Transverse colon (tissue), 4 donors: ENCODE measurements at regions not wholly inside any gene's neighbourhood (a gene's known extent, or its start where the extent isn't known, plus 50 kb on each side); places are given as distances from the start of the nearest gene placed in this dataset.
"Not testable (repeated sequence)": the region's sequence is repeated elsewhere in the genome, so short reads cannot be mapped to it uniquely, and the experiment has no call there.

Experiments
- CTCF ChIP-seq, 5 experiments: fragments of 200-600 bp in 3 of 5; fragments of 450-650 bp in 2 of 5; sonication (generic) in 3 of 5; IDR thresholded peaks; 1 replicate in 2 of 5; 2 replicates in 3 of 5; pipeline ENCODE4 v1.5.1; 2016 to 2017; ENCODE audit warnings: antibody characterized with exemption in 5 of 5, inconsistent platforms in 3 of 5, mild to moderate bottlenecking in 2 of 5, moderate library complexity in 1 of 5
- EP300 ChIP-seq: sonication (generic); formaldehyde crosslinking; IDR thresholded peaks from one replicate; pipeline ENCODE4 v1.6.1; 2017; ENCODE audit warnings: antibody characterized with exemption, low read depth
- POLR2A ChIP-seq: fragments of 450-650 bp; IDR thresholded peaks from one replicate; pipeline ENCODE4 v1.6.1; 2016; ENCODE audit warnings: antibody characterized with exemption, mild to moderate bottlenecking, moderate library complexity
- POLR2AphosphoS5 ChIP-seq, 3 donors: sonication (generic); formaldehyde crosslinking; IDR thresholded peaks; one replicate each; pipeline ENCODE4 v1.6.1; 2016; ENCODE audit warnings: antibody characterized with exemption in 3 of 3

GRCh38 chr20:30312220-30312619 lies 945.2 kb upstream of the DEFB115 start:
- not testable (repeated sequence) for TF ChIP-seq CTCF (IDR thresholded peaks at IDR 0.05); POLR2A; POLR2AphosphoS5 (IDR thresholded peaks at IDR 0.05); EP300
